ENCODE measurements at regions not wholly inside any gene's neighbourhood (a gene's known extent, or its start where the extent isn't known, plus 50 kb on each side); places are given as distances from the start of the nearest gene placed in this dataset.

DNA sequence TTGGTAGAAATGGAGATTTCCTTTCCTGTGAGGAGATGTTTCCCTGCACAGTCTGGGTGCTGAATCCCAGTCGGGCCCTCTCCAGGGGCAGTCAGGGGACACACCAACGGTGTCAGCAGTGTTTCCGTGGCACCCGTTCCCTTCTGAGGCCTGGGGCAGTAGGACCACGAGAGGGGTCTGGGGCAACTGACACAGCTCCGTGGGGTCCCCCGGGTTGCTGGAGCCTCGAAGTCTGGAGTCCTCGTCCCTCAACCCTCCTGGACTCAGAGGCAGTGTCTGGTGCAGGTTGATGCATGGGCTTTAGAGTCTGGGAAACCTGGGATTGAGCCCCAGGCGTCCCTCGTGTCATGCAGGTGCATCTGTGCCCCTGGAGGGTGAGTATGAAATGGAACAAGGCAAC is 327.3 kb downstream of the ADGRD1 start:
- no peak overlapping the region for H3K23ac ChIP-seq (ENCODE audit: insufficient read length)

More for the DNA sequence above, 327.3 kb downstream of the ADGRD1 start:
- H3K4me3 ChIP-seq (ENCODE audit: extremely low read depth in 1 of 4, insufficient read depth in 2 of 4, low read depth in 3 of 4, low read length in 4 of 4): no peak overlapping the region
- ChIA-PET CTCF (ENCODE audit: partially characterized antibody) (no interaction called here), POLR2A (ENCODE audit: partially characterized antibody) (no interaction called here)
- peaks cover 0 to 3% (median 0%) of the 10 kb centered on the region in 4 experiments; a peak in 2 of 7 replicates for H3K4me1 ChIP-seq (replicated peaks in 1 of 4; ENCODE audit: control insufficient read depth in 3 of 4, insufficient read depth in 4 of 4, low read length in 3 of 4)
- H3K4me2 ChIP-seq (ENCODE audit: insufficient read depth in 1 of 2, low read depth in 2 of 2, low read length in 2 of 2): no peak overlapping the region
- no peak overlapping the region for H4K91ac ChIP-seq (replicated peaks; ENCODE audit: insufficient read length, low read length)
- WGBS, 2 experiments (ENCODE audit: extremely low coverage in 1 of 2, insufficient coverage in 1 of 2, insufficient read length in 1 of 2, insufficient replicate concordance in 2 of 2, low coverage in 1 of 2, low lambda C conversion rate in 2 of 2, missing lambda C conversion rate in 1 of 2): 92% methylated on average over 11 of the region's 11 CpGs; no CpG with 5 or more reads in 1 of the 2 experiments
- H2AFZ ChIP-seq (ENCODE audit: low read length): no peak overlapping the region
- no peak for DNase-seq (ENCODE audit: low read depth in 1 of 2, low spot score in 2 of 2)
- H2BK15ac ChIP-seq (ENCODE audit: low read length): no peak overlapping the region
- no peaks in the 10 kb centered on the region for H3K36me3 ChIP-seq (ENCODE audit: control insufficient read depth in 2 of 4, insufficient read depth in 4 of 4, low read length in 3 of 4)
- no peaks in the 10 kb centered on the region for H4K20me1 ChIP-seq (replicated peaks in 1 of 2; ENCODE audit: control insufficient read depth in 1 of 2, insufficient read depth in 2 of 2, low read length in 2 of 2)
- no peak for TF ChIP-seq ASH2L (IDR thresholded peaks at IDR 0.05; ENCODE audit: low read length)
- no peak for TF ChIP-seq SIN3A (conservative IDR thresholded peaks at IDR 0.05 in 1 of 2, IDR thresholded peaks at IDR 0.05 in 1 of 2; ENCODE audit: low read depth in 1 of 2, low read length in 2 of 2)
- TF ChIP-seq RXRA (IDR thresholded peaks at IDR 0.05; ENCODE audit: insufficient read depth, low read depth, low read length): no peak
- no peak for TF ChIP-seq RAD21 (IDR thresholded peaks at IDR 0.05 in 1 of 2, conservative IDR thresholded peaks at IDR 0.05 in 1 of 2; ENCODE audit: low read depth in 2 of 2, low read length in 2 of 2)
- no peak for TF ChIP-seq RBBP5 (IDR thresholded peaks at IDR 0.05; ENCODE audit: borderline replicate concordance, low read depth, low read length)
- TF ChIP-seq HDAC2 (IDR thresholded peaks at IDR 0.05; ENCODE audit: borderline replicate concordance in 1 of 2, low read depth in 2 of 2, low read length in 2 of 2): no peak
- TF ChIP-seq RFX5 (IDR thresholded peaks at IDR 0.05; ENCODE audit: borderline replicate concordance, low read depth, low read length): no peak
- TF ChIP-seq JUN (IDR thresholded peaks at IDR 0.05; ENCODE audit: low read depth, low read length): no peak
- no peak for TF ChIP-seq SIX5 (IDR thresholded peaks at IDR 0.05; ENCODE audit: low read depth, low read length)
- no peak for TF ChIP-seq CTCF (IDR thresholded peaks at IDR 0.05; ENCODE audit: control extremely low read depth in 1 of 3, insufficient read depth in 1 of 3, low read depth in 1 of 3, low read length in 3 of 3)
- TF ChIP-seq TBP (IDR thresholded peaks at IDR 0.05; ENCODE audit: low read depth, low read length): no peak
- H3K27ac ChIP-seq (ENCODE audit: low read depth, low read length): no peak overlapping the region
- H2AK5ac ChIP-seq (ENCODE audit: low read depth, low read length): no peak overlapping the region
- no peak overlapping the region for H3K18ac ChIP-seq (ENCODE audit: extremely low read depth, low read length)
- no peak overlapping the region for H2BK12ac ChIP-seq (ENCODE audit: low read depth, low read length)
- H3K9ac ChIP-seq (replicated peaks in 1 of 4; ENCODE audit: extremely low read depth in 1 of 4, low read depth in 3 of 4, low read length in 3 of 4): no peak overlapping the region
- H3K27me3 ChIP-seq (replicated peaks in 1 of 4; ENCODE audit: control insufficient read depth in 3 of 4, extremely low read depth in 1 of 4, insufficient read depth in 3 of 4, low read length in 3 of 4): no peaks in the 10 kb centered on the region
- H2BK5ac ChIP-seq (ENCODE audit: low read depth, low read length): no peak overlapping the region
- H3K9me3 ChIP-seq (ENCODE audit: insufficient read depth in 2 of 2, low read depth in 1 of 2, low read length in 1 of 2): no peaks in the 10 kb centered on the region
- no peaks in the 10 kb centered on the region for H3K79me2 ChIP-seq (ENCODE audit: control insufficient read depth in 1 of 2, insufficient read depth in 2 of 2, low read length in 2 of 2)
- no peaks in the 10 kb centered on the region for H3K79me1 ChIP-seq (ENCODE audit: low read depth, low read length)
- H2BK20ac ChIP-seq (ENCODE audit: low read length): no peak overlapping the region
- no peak overlapping the region for H3K56ac ChIP-seq (replicated peaks; ENCODE audit: insufficient read length, low read depth, low read length)
- no peak overlapping the region for H2BK120ac ChIP-seq (replicated peaks; ENCODE audit: low read depth, low read length)
- no peak overlapping the region for H4K5ac ChIP-seq (ENCODE audit: insufficient read length, low read depth, low read length)
- H3K4ac ChIP-seq (replicated peaks; ENCODE audit: insufficient read length, low read depth, low read length): no peak overlapping the region
- H3K14ac ChIP-seq (ENCODE audit: insufficient read length): no peak overlapping the region
- H4K8ac ChIP-seq (ENCODE audit: extremely low read depth, insufficient read depth, low read length): no peak overlapping the region
- peaks cover 4% of the 10 kb centered on the region; the same call in 1 of the 2 replicates for H3K23me2 ChIP-seq (ENCODE audit: low read depth, low read length)
- FAIRE-seq: no peak

All from H1 (cell line).